ENCODE measurements at regions not wholly inside any gene's neighbourhood (a gene's known extent, or its start where the extent isn't known, plus 50 kb on each side); places are given as distances from the start of the nearest gene placed in this dataset.

DNA sequence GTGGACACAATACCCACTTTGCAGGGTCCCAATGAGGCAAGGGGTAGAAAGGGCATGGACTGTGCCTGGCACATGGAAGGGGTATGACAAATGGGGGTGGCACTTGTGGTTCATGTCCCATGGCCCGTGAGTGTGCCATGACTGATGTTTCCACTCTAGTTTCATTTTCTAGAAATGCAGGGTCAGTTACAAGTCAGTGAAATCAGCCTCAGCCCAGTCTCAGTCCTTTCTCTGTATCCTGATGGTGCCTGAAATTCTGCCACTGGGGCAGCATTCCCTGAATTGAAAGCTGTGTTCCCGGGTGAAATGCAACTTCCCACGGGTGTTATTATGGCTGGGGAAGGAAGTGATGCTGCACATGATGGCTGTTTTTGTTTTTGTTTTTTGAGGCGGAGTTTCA is 110.8 kb upstream of the ZBTB40 start:
- TF ChIP-seq CTCF (IDR thresholded peaks at IDR 0.05; ENCODE audit: extremely low read depth in 1 of 2, insufficient read depth in 1 of 2, low read depth in 1 of 2, low read length in 2 of 2) (no peak), EZH2 (IDR thresholded peaks at IDR 0.05; ENCODE audit: borderline replicate concordance, low read depth, low read length, severe bottlenecking) (no peak), FOS (IDR thresholded peaks at IDR 0.05; ENCODE audit: borderline replicate concordance, insufficient read depth, low read length) (no peak), POLR2AphosphoS5 (IDR thresholded peaks at IDR 0.05; ENCODE audit: insufficient read depth, low read depth, low read length) (no peak), POLR2A (IDR thresholded peaks at IDR 0.05; ENCODE audit: low read depth, low read length) (no peak)

All from endothelial cell of umbilical vein (primary cell).